GM23248 (cell line): ENCODE measurements at regions not wholly inside any gene's neighbourhood (a gene's known extent, or its start where the extent isn't known, plus 50 kb on each side); places are given as distances from the start of the nearest gene placed in this dataset.

Experiments
- EZH2 ChIP-seq: fragments of 200-600 bp; sonication (generic); IDR thresholded peaks from 2 replicates; pipeline ENCODE4 v1.6.1; 2018; ENCODE audit warnings: antibody characterized with exemption, mild to moderate bottlenecking; ENCODE audit not compliant: insufficient read depth, poor library complexity, severe bottlenecking
- EZH2phosphoT487 ChIP-seq: fragments of 200-600 bp; sonication (generic); IDR thresholded peaks from 2 replicates; pipeline ENCODE4 v1.6.1; 2018; ENCODE audit warnings: antibody characterized with exemption, moderate library complexity, mild to moderate bottlenecking, low read depth; ENCODE audit not compliant: insufficient read depth

- TF ChIP-seq EZH2phosphoT487 (no peak), EZH2 (no peak)
Observed at GRCh38 chr11:81705283-81705682, 1028.4 kb downstream of the FAM181B start.
